Testis (tissue), 2 donors: ENCODE measurements at regions not wholly inside any gene's neighbourhood (a gene's known extent, or its start where the extent isn't known, plus 50 kb on each side); places are given as distances from the start of the nearest gene placed in this dataset.

Experiments used
- CTCF ChIP-seq, 3 experiments: fragments of 450-650 bp in 2 of 3; fragments of 200-600 bp in 1 of 3; sonication (generic) in 1 of 3; IDR thresholded peaks; one replicate each; pipeline ENCODE4 v1.5.1; 2016 to 2019; ENCODE audit warnings: antibody characterized with exemption in 3 of 3, mild to moderate bottlenecking in 2 of 3, moderate library complexity in 1 of 3
- POLR2A ChIP-seq: fragments of 450-650 bp; IDR thresholded peaks from one replicate; pipeline ENCODE4 v1.6.1; 2017; ENCODE audit warnings: antibody characterized with exemption, mild to moderate bottlenecking, moderate library complexity

GRCh38 chr6:22036275-22036674 is 260.6 kb downstream of the PRL start:
- TF ChIP-seq CTCF (IDR thresholded peaks at IDR 0.05) (no peak), POLR2A (no peak)
